Endothelial cell (in vitro differentiated cells): ENCODE measurements at regions not wholly inside any gene's neighbourhood (a gene's known extent, or its start where the extent isn't known, plus 50 kb on each side); places are given as distances from the start of the nearest gene placed in this dataset. TPM values are rescaled to one million over a fixed set of nuclear protein-coding genes. Genes with fewer than 3 reads are reported as not detected.
"Not testable (repeated sequence)": the region's sequence is repeated elsewhere in the genome, so short reads cannot be mapped to it uniquely, and the experiment has no call there.

Experiments used
- DNase-seq: peaks from one replicate; pipeline ENCODE4 v3.0.0; 2021; ENCODE audit warnings: low spot score
- H3K27ac Mint-ChIP-seq: one replicate; pipeline ENCODE4 v1.8.0; 2021; ENCODE audit warnings: mixed read lengths, inconsistent platforms; ENCODE audit not compliant: unreplicated experiment
- H3K27me3 Mint-ChIP-seq: one replicate; pipeline ENCODE4 v1.8.0; 2021; ENCODE audit warnings: mild to moderate bottlenecking, moderate library complexity, mixed read lengths, inconsistent platforms; ENCODE audit not compliant: unreplicated experiment
- H3K36me3 Mint-ChIP-seq: one replicate; pipeline ENCODE4 v1.8.0; 2021; ENCODE audit warnings: mild to moderate bottlenecking, low read depth, mixed read lengths, inconsistent platforms; ENCODE audit not compliant: unreplicated experiment
- H3K4me1 Mint-ChIP-seq: one replicate; pipeline ENCODE4 v1.8.0; 2021; ENCODE audit warnings: mild to moderate bottlenecking, mixed read lengths, inconsistent platforms; ENCODE audit not compliant: unreplicated experiment
- H3K4me3 Mint-ChIP-seq: one replicate; pipeline ENCODE4 v1.8.0; 2021; ENCODE audit warnings: mild to moderate bottlenecking, mixed read lengths, inconsistent platforms; ENCODE audit not compliant: unreplicated experiment
- H3K9me3 Mint-ChIP-seq: one replicate; pipeline ENCODE4 v1.8.0; 2021; ENCODE audit warnings: mixed read lengths, inconsistent platforms; ENCODE audit not compliant: unreplicated experiment
- microRNA-seq: library from miRNA; unstranded; fragments of <30 nt; microRNA quantifications from one replicate; pipeline ENCODE4, GENCODE V29; 2020; ENCODE audit not compliant: unreplicated experiment

- peaks cover 40% of the 10 kb centered on the region for H3K36me3 Mint-ChIP-seq
- H3K9me3 Mint-ChIP-seq, H3K4me3 Mint-ChIP-seq, H3K27ac Mint-ChIP-seq, DNase-seq, H3K27me3 Mint-ChIP-seq, H3K4me1 Mint-ChIP-seq: not testable (repeated sequence)
Observed at GRCh38 chr5:1573217-1574022, 49.7 kb upstream of the LPCAT1 start.

Small RNAs in the stretch of these regions (microRNA-seq; reads per million reads assigned to microRNA genes)
- gene MIR4277, result not detected
